Spleen (tissue), 11 donors: ENCODE measurements at regions not wholly inside any gene's neighbourhood (a gene's known extent, or its start where the extent isn't known, plus 50 kb on each side); places are given as distances from the start of the nearest gene placed in this dataset.

ENCODE experiments used
- DNase-seq: peaks from one replicate; pipeline ENCODE4 v3.0.0-alpha.2; 2020
- H3K27ac ChIP-seq, 8 donors: fragments of 200-600 bp; sonication (generic) in 7 of 8; 1 replicate in 4 of 8; 2 replicates in 4 of 8; pipeline versions ENCODE4 v1.5.0 to v1.8.0; 2016 to 2021; ENCODE audit warnings: inconsistent platforms in 4 of 8, mild to moderate bottlenecking in 4 of 8, moderate library complexity in 1 of 8
- H3K27me3 ChIP-seq, 7 donors: fragments of 200-600 bp; sonication (generic) in 6 of 7; replicated peaks in 1 of 7; 1 replicate in 4 of 7; 2 replicates in 3 of 7; pipeline versions ENCODE4 v1.5.0 to v1.8.0; 2016 to 2021; ENCODE audit warnings: inconsistent platforms in 3 of 7, mild to moderate bottlenecking in 1 of 7
- H3K36me3 ChIP-seq, 6 donors: fragments of 200-600 bp; sonication (generic) in 5 of 6; 1 replicate in 4 of 6; 2 replicates in 2 of 6; pipeline versions ENCODE4 v1.5.0 to v1.8.0; 2016 to 2021; ENCODE audit warnings: inconsistent platforms in 2 of 6
- H3K4me1 ChIP-seq, 6 donors: fragments of 200-600 bp; sonication (generic) in 5 of 6; 1 replicate in 3 of 6; 2 replicates in 3 of 6; pipeline versions ENCODE4 v1.5.0 to v1.8.0; 2016 to 2021; ENCODE audit warnings: inconsistent platforms in 3 of 6
- H3K4me3 ChIP-seq, 8 donors: fragments of 200-600 bp; sonication (generic) in 7 of 8; 1 replicate in 4 of 8; 2 replicates in 4 of 8; pipeline versions ENCODE4 v1.5.0 to v1.8.0; 2016 to 2021; ENCODE audit warnings: inconsistent platforms in 4 of 8, mild to moderate bottlenecking in 4 of 8, moderate library complexity in 2 of 8
- H3K9me3 ChIP-seq, 8 donors: fragments of 200-600 bp; sonication (generic) in 7 of 8; 1 replicate in 4 of 8; 2 replicates in 4 of 8; pipeline versions ENCODE4 v1.5.0 to v1.8.0; 2016 to 2021; ENCODE audit warnings: inconsistent platforms in 4 of 8
- CTCF ChIP-seq, 11 experiments: fragments of 200-600 bp in 7 of 11; fragments of 450-650 bp in 4 of 11; sonication (generic) in 4 of 11; IDR thresholded peaks in 8 of 11; conservative IDR thresholded peaks in 3 of 11; 1 replicate in 7 of 11; 2 replicates in 4 of 11; pipeline versions ENCODE4 v1.4.0 to v1.8.0; 2016 to 2021; ENCODE audit warnings: antibody characterized with exemption in 11 of 11, inconsistent platforms in 4 of 11, mild to moderate bottlenecking in 1 of 11
- POLR2A ChIP-seq, 3 donors: fragments of 450-650 bp; IDR thresholded peaks; one replicate each; pipeline ENCODE4 v1.5.1; 2017; ENCODE audit warnings: antibody characterized with exemption in 3 of 3, mild to moderate bottlenecking in 1 of 3
- POLR2AphosphoS5 ChIP-seq, 3 donors: sonication (generic); formaldehyde crosslinking; IDR thresholded peaks; one replicate each; pipeline ENCODE4 v1.5.1; 2017; ENCODE audit warnings: antibody characterized with exemption in 3 of 3
- WGBS, 5 donors: extraction: QIAGEN DNeasy Blood & Tissue Kit in 3 of 5; methylation state at CpG; one replicate each; pipeline versions ENCODE4 v1.1.5 to v1.1.7; 2013 to 2018; 5-methylcytosine and 5-hydroxymethylcytosine counted together
- intact Hi-C: fragments of 100-400 bp; cut with DNase I; formaldehyde crosslinking; loops from one replicate; pipeline ENCODE4 v1.15.0; 2023; ENCODE audit warnings: low total_unique reads
- donor health status: healthy with polysubstance abuse.
- donor health status: DM: no; HTN: no; CAD: no; lungs with moderate emphysema.
- donor health status: DM: no; HTN: no; CAD: no.
- donor health status: Bipolar disorder and iron deficiency.
- donor health status: healthy.
- donor health status: DM: no; HTN: no; CAD: no.
- donor health status: DM: yes; HTN: yes; CAD: no.

- intact Hi-C loops = no loop called here
- Histone ChIP-seq H3K4me1 (no peaks in the 10 kb centered on the region), H3K36me3 (no peaks in the 10 kb centered on the region), H3K9me3 (no peaks in the 10 kb centered on the region), H3K27me3 (no peaks in the 10 kb centered on the region), H3K27ac (no peak overlapping the region), H3K4me3 (no peak overlapping the region)
- 73 to 90% (median 88%) methylated on average over 5 of the region's 5 CpGs for WGBS, 5 donors
- TF ChIP-seq POLR2AphosphoS5 (IDR thresholded peaks at IDR 0.05) = no peak
- TF ChIP-seq CTCF (IDR thresholded peaks at IDR 0.05 in 8 of 11, conservative IDR thresholded peaks at IDR 0.05 in 3 of 11) = no peak
- TF ChIP-seq POLR2A (IDR thresholded peaks at IDR 0.05) = no peak
- DNase-seq = no peak
Measured at GRCh38 chr11:28476864-28477263, 368.7 kb downstream of the METTL15 start.

- intact Hi-C loops = no loop called here
- H3K4me3 ChIP-seq = no peak overlapping the region
- H3K27me3 ChIP-seq = no peaks in the 10 kb centered on the region
- H3K36me3 ChIP-seq = no peaks in the 10 kb centered on the region
- 30 to 52% (median 52%) methylated on average over 3 of the region's 3 CpGs for WGBS, 5 donors
- H3K9me3 ChIP-seq = no peaks in the 10 kb centered on the region
- TF ChIP-seq CTCF (IDR thresholded peaks at IDR 0.05 in 8 of 11, conservative IDR thresholded peaks at IDR 0.05 in 3 of 11) (no peak), POLR2AphosphoS5 (IDR thresholded peaks at IDR 0.05) (no peak), POLR2A (IDR thresholded peaks at IDR 0.05) (no peak)
- H3K4me1 ChIP-seq = no peaks in the 10 kb centered on the region
- DNase-seq = no peak
- H3K27ac ChIP-seq = no peak overlapping the region
Measured at GRCh38 chr11:28476049-28476448, 367.9 kb downstream of the METTL15 start.

DNA sequence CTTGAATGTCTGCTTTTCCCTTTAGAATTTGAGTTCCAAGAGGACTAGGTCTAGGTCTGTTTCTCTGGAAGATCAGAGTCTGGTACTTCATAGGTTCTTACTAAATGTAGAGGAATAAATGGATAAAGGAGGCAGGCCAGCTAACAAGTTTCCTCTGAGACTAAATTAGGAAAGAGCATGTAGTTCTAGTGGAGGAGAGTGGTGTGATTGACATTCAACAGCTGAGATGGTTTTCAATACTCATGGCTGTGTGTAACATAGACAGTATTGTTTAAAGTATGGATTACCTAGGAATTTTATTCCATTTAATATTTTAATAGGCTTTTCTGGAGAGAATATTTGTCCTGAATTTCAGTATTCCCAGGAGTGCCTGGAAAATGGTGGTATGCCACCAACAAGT lies 364.7 kb downstream of the METTL15 start:
- no peaks in the 10 kb centered on the region for H3K4me1 ChIP-seq
- no peak overlapping the region for H3K27ac ChIP-seq
- H3K27me3 ChIP-seq = no peaks in the 10 kb centered on the region
- TF ChIP-seq POLR2AphosphoS5 (IDR thresholded peaks at IDR 0.05) (no peak), POLR2A (IDR thresholded peaks at IDR 0.05) (no peak), CTCF (IDR thresholded peaks at IDR 0.05 in 8 of 11, conservative IDR thresholded peaks at IDR 0.05 in 3 of 11) (no peak)
- no peak for DNase-seq
- intact Hi-C loops = no loop called here
- H3K9me3 ChIP-seq = no peaks in the 10 kb centered on the region
- no peak overlapping the region for H3K4me3 ChIP-seq
- H3K36me3 ChIP-seq = no peaks in the 10 kb centered on the region

GRCh38 chr11:28471537-28471936 lies 363.3 kb downstream of the METTL15 start:
- Histone ChIP-seq H3K9me3 (no peaks in the 10 kb centered on the region), H3K27me3 (no peaks in the 10 kb centered on the region), H3K4me3 (no peak overlapping the region), H3K36me3 (no peaks in the 10 kb centered on the region), H3K4me1 (no peaks in the 10 kb centered on the region), H3K27ac (no peak overlapping the region)
- no peak for DNase-seq
- intact Hi-C loops = no loop called here
- TF ChIP-seq POLR2A (IDR thresholded peaks at IDR 0.05) = no peak
- no peak for TF ChIP-seq CTCF (IDR thresholded peaks at IDR 0.05 in 8 of 11, conservative IDR thresholded peaks at IDR 0.05 in 3 of 11)
- TF ChIP-seq POLR2AphosphoS5 (IDR thresholded peaks at IDR 0.05) = no peak
